ENCODE measurements at regions not wholly inside any gene's neighbourhood (a gene's known extent, or its start where the extent isn't known, plus 50 kb on each side); places are given as distances from the start of the nearest gene placed in this dataset.

GRCh38 chr12:58131986-58132755 is 190.8 kb downstream of the ATP23 start:
- no peaks in the 10 kb centered on the region for H3K9me3 ChIP-seq
- ATAC-seq (ENCODE audit: insufficient number of reproducible peaks, low FRiP score, low read depth) (no peak), DNase-seq (ENCODE audit: low spot score) (no peak)
- no peaks in the 10 kb centered on the region for H3K27me3 ChIP-seq (replicated peaks; ENCODE audit: insufficient read depth)
- TF ChIP-seq, protein P1, sequence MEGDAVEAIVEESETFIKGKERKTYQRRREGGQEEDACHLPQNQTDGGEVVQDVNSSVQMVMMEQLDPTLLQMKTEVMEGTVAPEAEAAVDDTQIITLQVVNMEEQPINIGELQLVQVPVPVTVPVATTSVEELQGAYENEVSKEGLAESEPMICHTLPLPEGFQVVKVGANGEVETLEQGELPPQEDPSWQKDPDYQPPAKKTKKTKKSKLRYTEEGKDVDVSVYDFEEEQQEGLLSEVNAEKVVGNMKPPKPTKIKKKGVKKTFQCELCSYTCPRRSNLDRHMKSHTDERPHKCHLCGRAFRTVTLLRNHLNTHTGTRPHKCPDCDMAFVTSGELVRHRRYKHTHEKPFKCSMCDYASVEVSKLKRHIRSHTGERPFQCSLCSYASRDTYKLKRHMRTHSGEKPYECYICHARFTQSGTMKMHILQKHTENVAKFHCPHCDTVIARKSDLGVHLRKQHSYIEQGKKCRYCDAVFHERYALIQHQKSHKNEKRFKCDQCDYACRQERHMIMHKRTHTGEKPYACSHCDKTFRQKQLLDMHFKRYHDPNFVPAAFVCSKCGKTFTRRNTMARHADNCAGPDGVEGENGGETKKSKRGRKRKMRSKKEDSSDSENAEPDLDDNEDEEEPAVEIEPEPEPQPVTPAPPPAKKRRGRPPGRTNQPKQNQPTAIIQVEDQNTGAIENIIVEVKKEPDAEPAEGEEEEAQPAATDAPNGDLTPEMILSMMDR (IDR thresholded peaks at IDR 0.05) = no peak
- no peaks in the 10 kb centered on the region for H3K4me1 ChIP-seq (ENCODE audit: control insufficient read depth in 1 of 2, low read depth in 2 of 2)
- H3K27ac ChIP-seq = no peak overlapping the region
- H3K4me3 ChIP-seq = no peak overlapping the region
- no peaks in the 10 kb centered on the region for H3K36me3 ChIP-seq

DNA sequence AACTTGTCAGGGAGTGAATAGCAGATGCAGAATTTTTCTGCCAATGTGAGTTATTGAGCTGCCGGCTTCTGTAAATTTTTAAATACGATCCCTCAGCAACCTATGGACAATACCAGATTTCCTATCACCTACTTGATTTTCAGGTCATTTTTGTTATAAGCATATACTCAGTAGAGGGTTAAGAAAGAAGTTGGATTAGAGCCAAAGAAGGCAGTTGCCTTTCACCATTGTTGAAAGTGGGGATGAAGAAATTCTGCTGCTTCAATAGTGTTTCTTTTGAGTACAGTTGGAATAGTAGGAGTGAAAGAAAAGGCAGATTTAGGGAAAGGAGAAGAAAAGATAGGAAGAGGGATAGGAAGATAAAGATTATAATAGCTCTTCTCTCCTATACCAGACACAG is 197.1 kb downstream of the ATP23 start:
- Histone ChIP-seq H3K27me3 (replicated peaks; ENCODE audit: insufficient read depth) (no peaks in the 10 kb centered on the region), H3K9me3 (no peaks in the 10 kb centered on the region), H3K36me3 (no peaks in the 10 kb centered on the region), H3K27ac (no peak overlapping the region), H3K4me1 (ENCODE audit: control insufficient read depth in 1 of 2, low read depth in 2 of 2) (no peaks in the 10 kb centered on the region), H3K4me3 (no peak overlapping the region)
- ATAC-seq (ENCODE audit: insufficient number of reproducible peaks, low FRiP score, low read depth) (no peak), DNase-seq (ENCODE audit: low spot score) (no peak)
- TF ChIP-seq, protein P1 (IDR thresholded peaks at IDR 0.05) = no peak

GRCh38 chr12:58139894-58140293 is 198.5 kb downstream of the ATP23 start:
- no peak for DNase-seq (ENCODE audit: low spot score)
- no peak for ATAC-seq (ENCODE audit: insufficient number of reproducible peaks, low FRiP score, low read depth)
- H3K36me3 ChIP-seq = no peaks in the 10 kb centered on the region
- TF ChIP-seq, protein P1 (IDR thresholded peaks at IDR 0.05) = no peak
- no peaks in the 10 kb centered on the region for H3K9me3 ChIP-seq
- H3K4me1 ChIP-seq (ENCODE audit: control insufficient read depth in 1 of 2, low read depth in 2 of 2) = no peaks in the 10 kb centered on the region
- H3K4me3 ChIP-seq = no peak overlapping the region
- H3K27me3 ChIP-seq (replicated peaks; ENCODE audit: insufficient read depth) = no peaks in the 10 kb centered on the region
- no peak overlapping the region for H3K27ac ChIP-seq

DNA sequence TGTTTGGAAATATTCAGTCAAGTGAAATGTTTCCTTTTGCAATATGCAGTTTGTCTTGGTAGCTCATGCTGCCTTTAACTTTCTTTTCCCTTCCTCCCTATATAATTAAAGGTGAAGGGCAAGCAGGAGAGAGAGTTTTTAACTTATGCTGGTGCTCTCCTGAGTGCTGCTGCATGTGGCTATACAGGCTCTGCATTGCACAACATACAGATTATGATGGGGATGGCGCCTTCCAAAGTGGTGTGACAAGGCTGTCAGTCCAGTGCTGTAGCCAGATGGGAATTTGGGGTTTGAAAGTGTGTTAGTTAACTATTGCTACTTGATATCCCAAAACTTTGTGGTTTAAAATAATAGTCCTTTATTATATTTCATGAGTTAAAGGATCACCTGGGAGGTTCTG is 199.0 kb downstream of the ATP23 start:
- no peaks in the 10 kb centered on the region for H3K27me3 ChIP-seq (replicated peaks; ENCODE audit: insufficient read depth)
- no peak overlapping the region for H3K27ac ChIP-seq
- ATAC-seq (ENCODE audit: insufficient number of reproducible peaks, low FRiP score, low read depth) (no peak), DNase-seq (ENCODE audit: low spot score) (no peak)
- H3K4me1 ChIP-seq (ENCODE audit: control insufficient read depth in 1 of 2, low read depth in 2 of 2) = no peaks in the 10 kb centered on the region
- no peak overlapping the region for H3K4me3 ChIP-seq
- TF ChIP-seq, protein P1 (IDR thresholded peaks at IDR 0.05) = no peak
- H3K36me3 ChIP-seq = no peaks in the 10 kb centered on the region
- no peaks in the 10 kb centered on the region for H3K9me3 ChIP-seq

DNA sequence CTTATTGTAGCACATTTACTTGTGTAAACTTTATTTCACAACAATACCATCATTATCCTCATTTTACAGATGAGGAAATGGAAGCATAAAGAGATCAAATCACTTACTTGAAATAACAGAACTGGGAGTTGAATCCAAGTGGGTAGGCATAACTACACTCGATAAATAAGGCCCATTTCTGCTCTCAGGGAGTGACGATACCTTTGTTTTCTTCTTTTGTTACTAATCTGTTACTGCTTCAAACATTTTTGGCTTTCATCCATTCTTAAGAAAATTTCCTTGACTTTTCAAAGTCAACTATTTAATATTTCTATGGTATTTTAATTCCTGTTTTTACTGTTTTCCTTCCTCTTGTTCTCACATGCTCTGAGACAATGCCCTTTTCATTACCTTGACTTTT is 201.6 kb downstream of the ATP23 start:
- H3K4me1 ChIP-seq (ENCODE audit: control insufficient read depth in 1 of 2, low read depth in 2 of 2) = no peaks in the 10 kb centered on the region
- no peak for ATAC-seq (ENCODE audit: insufficient number of reproducible peaks, low FRiP score, low read depth)

More for the DNA sequence above, 201.6 kb downstream of the ATP23 start:
- TF ChIP-seq, protein P1 (IDR thresholded peaks at IDR 0.05) = no peak
- DNase-seq (ENCODE audit: low spot score) = no peak
- no peaks in the 10 kb centered on the region for H3K9me3 ChIP-seq
- H3K27me3 ChIP-seq (replicated peaks; ENCODE audit: insufficient read depth) = no peaks in the 10 kb centered on the region
- H3K4me3 ChIP-seq = no peak overlapping the region
- no peak overlapping the region for H3K27ac ChIP-seq
- H3K36me3 ChIP-seq = no peaks in the 10 kb centered on the region

Measured in thoracic aorta (tissue), 2 donors.